HG02981 (cell line): ENCODE measurements at regions not wholly inside any gene's neighbourhood (a gene's known extent, or its start where the extent isn't known, plus 50 kb on each side); places are given as distances from the start of the nearest gene placed in this dataset.

Experiments
- ATAC-seq: cut with Tn5 transposase; IDR thresholded peaks from one replicate; pipeline ENCODE4 v1.9.1; 2021; ENCODE audit warnings: mild to moderate bottlenecking, moderate library complexity; ENCODE audit not compliant: unreplicated experiment

GRCh38 chr3:99131876-99132275, 230.4 kb upstream of the DCBLD2 start:
- no peak for ATAC-seq

- no peak for ATAC-seq
Measured at GRCh38 chr3:99128725-99129505, 227.4 kb upstream of the DCBLD2 start.

GRCh38 chr3:99128235-99128634, 226.7 kb upstream of the DCBLD2 start:
- ATAC-seq, result no peak

GRCh38 chr3:99126316-99126715, 224.8 kb upstream of the DCBLD2 start:
- ATAC-seq, result no peak

GRCh38 chr3:99119385-99119784, 217.9 kb upstream of the DCBLD2 start:
- ATAC-seq, result no peak

GRCh38 chr3:99118381-99118780, 216.9 kb upstream of the DCBLD2 start:
- no peak for ATAC-seq

- ATAC-seq, result no peak
Measured at GRCh38 chr3:99114565-99115291, 213.2 kb upstream of the DCBLD2 start.

GRCh38 chr3:99111235-99111634, 209.7 kb upstream of the DCBLD2 start:
- peak; percentile 59 for ATAC-seq

GRCh38 chr3:99110401-99110800, 208.9 kb upstream of the DCBLD2 start:
- ATAC-seq, result no peak

GRCh38 chr3:99108508-99108907, 207.0 kb upstream of the DCBLD2 start:
- ATAC-seq, result no peak

GRCh38 chr3:99094606-99095005, 193.1 kb upstream of the DCBLD2 start:
- ATAC-seq, result no peak

- ATAC-seq, result no peak
Measured at GRCh38 chr3:99087277-99087676, 185.8 kb upstream of the DCBLD2 start.

GRCh38 chr3:99084826-99085225, 183.3 kb upstream of the DCBLD2 start:
- no peak for ATAC-seq

- ATAC-seq, result no peak
Measured at GRCh38 chr3:99084156-99084555, 182.7 kb upstream of the DCBLD2 start.

- no peak for ATAC-seq
Measured at GRCh38 chr3:99071096-99071495, 169.6 kb upstream of the DCBLD2 start.

GRCh38 chr3:99069973-99070372, 168.5 kb upstream of the DCBLD2 start:
- ATAC-seq, result no peak

- ATAC-seq, result no peak
Measured at GRCh38 chr3:99066863-99067262, 165.4 kb upstream of the DCBLD2 start.

GRCh38 chr3:99049164-99049563, 147.7 kb upstream of the DCBLD2 start:
- no peak for ATAC-seq

- ATAC-seq, result no peak
Measured at GRCh38 chr3:99041747-99042146, 140.3 kb upstream of the DCBLD2 start.

GRCh38 chr3:99031778-99032177, 130.3 kb upstream of the DCBLD2 start:
- no peak for ATAC-seq

GRCh38 chr3:99023590-99024192, 122.2 kb upstream of the DCBLD2 start:
- peak; percentile 87 for ATAC-seq

GRCh38 chr3:99021466-99021865, 120.0 kb upstream of the DCBLD2 start:
- no peak for ATAC-seq
